H1 (cell line): ENCODE measurements at regions not wholly inside any gene's neighbourhood (a gene's known extent, or its start where the extent isn't known, plus 50 kb on each side); places are given as distances from the start of the nearest gene placed in this dataset.

Source experiments
- CHD1 ChIP-seq: IDR thresholded peaks from 2 replicates; pipeline ENCODE4 v1.6.1; 2012; ENCODE audit warnings: low read depth, low read length, improper control_type of control experiment
- CREB1 ChIP-seq: IDR thresholded peaks from 2 replicates; pipeline ENCODE4 v1.6.1; 2012; ENCODE audit warnings: inconsistent platforms
- EZH2 ChIP-seq: fragments of 200-600 bp; sonication (generic); IDR thresholded peaks from 2 replicates; pipeline ENCODE4 v1.7.1; 2012; ENCODE audit warnings: low read depth, mild to moderate bottlenecking, moderate library complexity, low read length, inconsistent platforms; ENCODE audit not compliant: severe bottlenecking
- GABPA ChIP-seq: IDR thresholded peaks from 2 replicates; pipeline ENCODE4 v1.6.1; 2011; ENCODE audit warnings: mild to moderate bottlenecking, low read length, moderate library complexity, borderline replicate concordance; ENCODE audit not compliant: insufficient read depth
- KDM1A ChIP-seq: fragments of 200-600, 300-600 bp; sonication (generic); IDR thresholded peaks from 2 replicates; pipeline ENCODE4 v1.7.1; 2016; ENCODE audit warnings: mild to moderate bottlenecking, low read length, borderline replicate concordance
- NRF1 ChIP-seq: IDR thresholded peaks from 2 replicates; pipeline ENCODE4 v1.6.1; 2011; ENCODE audit warnings: mild to moderate bottlenecking, low read depth, low read length, improper control_type of control experiment
- PHF8 ChIP-seq: fragments of 200-600 bp; sonication (generic); conservative IDR thresholded peaks from 2 replicates; pipeline ENCODE4 v1.7.1; 2012; ENCODE audit warnings: low read depth, mild to moderate bottlenecking, inconsistent platforms, low read length, moderate library complexity
- POLR2A ChIP-seq, 2 experiments: IDR thresholded peaks; 1 replicate in 1 of 2; 2 replicates in 1 of 2; pipeline ENCODE4 v1.6.1; 2011; ENCODE audit warnings: low read depth in 2 of 2, low read length in 2 of 2, mild to moderate bottlenecking in 2 of 2; ENCODE audit errors: control extremely low read depth in 1 of 2
- POLR2AphosphoS5 ChIP-seq: IDR thresholded peaks from 2 replicates; pipeline ENCODE4 v1.6.1; 2011; ENCODE audit warnings: low read depth, low read length
- RNF2 ChIP-seq: fragments of 200-900, 300-1000 bp; sonication (generic); IDR thresholded peaks from 2 replicates; pipeline ENCODE4 v1.7.1; 2016; ENCODE audit warnings: borderline replicate concordance, low read depth, mild to moderate bottlenecking, antibody characterized with exemption, low read length; ENCODE audit not compliant: poor library complexity, severe bottlenecking; ENCODE audit errors: missing control alignments
- SIN3A ChIP-seq, 2 experiments: IDR thresholded peaks in 1 of 2; conservative IDR thresholded peaks in 1 of 2; 2 replicates each; pipeline ENCODE4 v1.6.1; 2011 to 2012; ENCODE audit warnings: low read length in 2 of 2, improper control_type of control experiment in 1 of 2, low read depth in 1 of 2, mild to moderate bottlenecking in 1 of 2
- SIX5 ChIP-seq: IDR thresholded peaks from 2 replicates; pipeline ENCODE4 v1.6.1; 2011; ENCODE audit warnings: mild to moderate bottlenecking, low read depth, low read length
- TAF1 ChIP-seq: IDR thresholded peaks from 2 replicates; pipeline ENCODE4 v1.6.1; 2011; ENCODE audit warnings: mild to moderate bottlenecking, low read depth, low read length
- TF ChIP-seq, protein P1 (sequence below), 3 experiments: IDR thresholded peaks; 1 replicate in 2 of 3; 2 replicates in 1 of 3; pipeline versions ENCODE4 v1.5.1 to v1.6.1; 2011; ENCODE audit warnings: low read length in 3 of 3, mild to moderate bottlenecking in 3 of 3, inconsistent platforms in 2 of 3, low read depth in 1 of 3, moderate library complexity in 1 of 3; ENCODE audit not compliant: insufficient read depth in 1 of 3; ENCODE audit errors: control extremely low read depth in 1 of 3

DNA sequence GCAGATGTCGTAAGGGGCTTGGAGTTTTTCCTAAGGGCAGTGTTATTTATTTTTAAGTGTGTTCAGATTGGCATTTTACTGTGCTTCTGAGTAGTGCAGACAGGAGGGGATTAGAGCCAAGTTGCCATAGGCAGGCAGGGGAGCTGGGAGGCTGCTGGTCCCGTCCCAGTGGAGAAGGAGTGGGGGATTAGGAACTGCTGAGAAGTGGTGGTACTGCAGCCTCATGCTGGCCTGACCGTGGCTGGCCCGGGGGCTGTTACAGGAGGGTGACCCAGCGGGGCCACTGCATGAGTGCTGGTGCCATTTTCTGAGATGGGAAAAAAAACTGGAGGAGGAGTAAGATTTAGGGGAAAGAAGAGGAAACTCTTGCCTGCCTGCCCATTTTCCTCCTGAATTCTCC lies 52.3 kb upstream of the DLK1 start:
- no peak for TF ChIP-seq CHD1
- no peak for TF ChIP-seq POLR2A (IDR thresholded peaks at IDR 0.05; ENCODE audit: control extremely low read depth in 1 of 2, low read depth in 2 of 2, low read length in 2 of 2)
- TF ChIP-seq RNF2 = no peak
- no peak for TF ChIP-seq GABPA
- TF ChIP-seq, protein P1, sequence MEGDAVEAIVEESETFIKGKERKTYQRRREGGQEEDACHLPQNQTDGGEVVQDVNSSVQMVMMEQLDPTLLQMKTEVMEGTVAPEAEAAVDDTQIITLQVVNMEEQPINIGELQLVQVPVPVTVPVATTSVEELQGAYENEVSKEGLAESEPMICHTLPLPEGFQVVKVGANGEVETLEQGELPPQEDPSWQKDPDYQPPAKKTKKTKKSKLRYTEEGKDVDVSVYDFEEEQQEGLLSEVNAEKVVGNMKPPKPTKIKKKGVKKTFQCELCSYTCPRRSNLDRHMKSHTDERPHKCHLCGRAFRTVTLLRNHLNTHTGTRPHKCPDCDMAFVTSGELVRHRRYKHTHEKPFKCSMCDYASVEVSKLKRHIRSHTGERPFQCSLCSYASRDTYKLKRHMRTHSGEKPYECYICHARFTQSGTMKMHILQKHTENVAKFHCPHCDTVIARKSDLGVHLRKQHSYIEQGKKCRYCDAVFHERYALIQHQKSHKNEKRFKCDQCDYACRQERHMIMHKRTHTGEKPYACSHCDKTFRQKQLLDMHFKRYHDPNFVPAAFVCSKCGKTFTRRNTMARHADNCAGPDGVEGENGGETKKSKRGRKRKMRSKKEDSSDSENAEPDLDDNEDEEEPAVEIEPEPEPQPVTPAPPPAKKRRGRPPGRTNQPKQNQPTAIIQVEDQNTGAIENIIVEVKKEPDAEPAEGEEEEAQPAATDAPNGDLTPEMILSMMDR (IDR thresholded peaks at IDR 0.05; ENCODE audit: control extremely low read depth in 1 of 3, insufficient read depth in 1 of 3, low read depth in 1 of 3, low read length in 3 of 3) = no peak
- no peak for TF ChIP-seq EZH2
- TF ChIP-seq POLR2AphosphoS5 = no peak
- no peak for TF ChIP-seq SIX5
- no peak for TF ChIP-seq SIN3A (conservative IDR thresholded peaks at IDR 0.05 in 1 of 2, IDR thresholded peaks at IDR 0.05 in 1 of 2; ENCODE audit: low read depth in 1 of 2, low read length in 2 of 2)
- no peak for TF ChIP-seq CREB1
- no peak for TF ChIP-seq KDM1A
- no peak for TF ChIP-seq TAF1
- TF ChIP-seq PHF8 = no peak
- no peak for TF ChIP-seq NRF1
